ENCODE measurements at regions not wholly inside any gene's neighbourhood (a gene's known extent, or its start where the extent isn't known, plus 50 kb on each side); places are given as distances from the start of the nearest gene placed in this dataset.

- DNase-seq (ENCODE audit: low spot score in 2 of 2) = no peak
- Histone ChIP-seq H3K27me3 (no peaks in the 10 kb centered on the region), H3K9me3 (no peaks in the 10 kb centered on the region), H3K27ac (no peak overlapping the region), H3K4me3 (no peak overlapping the region), H3K36me3 (no peaks in the 10 kb centered on the region), H3K4me1 (no peaks in the 10 kb centered on the region)
- intact Hi-C loops (cut with DNase I; ENCODE audit: low total_unique reads) = no loop called here
- TF ChIP-seq CTCF (IDR thresholded peaks at IDR 0.05) (no peak), POLR2A (IDR thresholded peaks at IDR 0.05) (no peak), POLR2AphosphoS5 (IDR thresholded peaks at IDR 0.05) (no peak)
These were observed 182.1 kb downstream of the ANKRD60 start for GRCh38 chr20:58046311-58046710.

- Histone ChIP-seq H3K4me1 (no peaks in the 10 kb centered on the region), H3K36me3 (no peaks in the 10 kb centered on the region), H3K4me3 (no peak overlapping the region), H3K9me3 (no peaks in the 10 kb centered on the region), H3K27ac (no peak overlapping the region), H3K27me3 (no peaks in the 10 kb centered on the region)
- DNase-seq (ENCODE audit: low spot score in 2 of 2) = no peak
- no peak for TF ChIP-seq POLR2AphosphoS5 (IDR thresholded peaks at IDR 0.05)
- no peak for TF ChIP-seq CTCF (IDR thresholded peaks at IDR 0.05)
- TF ChIP-seq POLR2A (IDR thresholded peaks at IDR 0.05) = no peak
- intact Hi-C loops (cut with DNase I; ENCODE audit: low total_unique reads) = no loop called here
These were observed 182.9 kb downstream of the ANKRD60 start for GRCh38 chr20:58045579-58045978.

- no peaks in the 10 kb centered on the region for H3K9me3 ChIP-seq
- intact Hi-C loops (cut with DNase I; ENCODE audit: low total_unique reads) = no loop called here
- TF ChIP-seq POLR2AphosphoS5 (IDR thresholded peaks at IDR 0.05) (no peak), POLR2A (IDR thresholded peaks at IDR 0.05) (no peak), CTCF (IDR thresholded peaks at IDR 0.05) (no peak)
- H3K4me3 ChIP-seq = no peak overlapping the region
- H3K27me3 ChIP-seq = no peaks in the 10 kb centered on the region
- DNase-seq (ENCODE audit: low spot score in 2 of 2) = no peak
- no peaks in the 10 kb centered on the region for H3K36me3 ChIP-seq
- H3K27ac ChIP-seq = no peak overlapping the region
- H3K4me1 ChIP-seq = no peaks in the 10 kb centered on the region
These were observed 183.4 kb downstream of the ANKRD60 start for GRCh38 chr20:58044931-58045555.

- H3K36me3 ChIP-seq = no peaks in the 10 kb centered on the region
- peak overlapping the region in 1 of 2 donors; percentile 48 for H3K27ac ChIP-seq
- no peak for TF ChIP-seq POLR2AphosphoS5 (IDR thresholded peaks at IDR 0.05)
- no peak for TF ChIP-seq CTCF (IDR thresholded peaks at IDR 0.05)
- no peak for TF ChIP-seq POLR2A (IDR thresholded peaks at IDR 0.05)
- intact Hi-C loops (cut with DNase I; ENCODE audit: low total_unique reads) = no loop called here
- no peaks in the 10 kb centered on the region for H3K9me3 ChIP-seq
- H3K4me1 ChIP-seq = no peaks in the 10 kb centered on the region
- H3K27me3 ChIP-seq = no peaks in the 10 kb centered on the region
- no peak overlapping the region for H3K4me3 ChIP-seq
- DNase-seq (ENCODE audit: low spot score in 2 of 2) = no peak
These were observed 184.2 kb downstream of the ANKRD60 start for GRCh38 chr20:58044286-58044685.

- no peaks in the 10 kb centered on the region for H3K9me3 ChIP-seq
- H3K36me3 ChIP-seq = no peaks in the 10 kb centered on the region
- no peaks in the 10 kb centered on the region for H3K4me1 ChIP-seq
- no peaks in the 10 kb centered on the region for H3K27me3 ChIP-seq
- TF ChIP-seq POLR2AphosphoS5 (IDR thresholded peaks at IDR 0.05) (no peak), CTCF (IDR thresholded peaks at IDR 0.05) (no peak), POLR2A (IDR thresholded peaks at IDR 0.05) (no peak)
- peak overlapping the region in 1 of 2 donors; percentile 48 for H3K27ac ChIP-seq
- no peak for DNase-seq (ENCODE audit: low spot score in 2 of 2)
- H3K4me3 ChIP-seq = no peak overlapping the region
- intact Hi-C loops (cut with DNase I; ENCODE audit: low total_unique reads) = no loop called here
These were observed 185.0 kb downstream of the ANKRD60 start for GRCh38 chr20:58043236-58044140.

Measured in breast epithelium (tissue), 4 donors.